HepG2 (cell line): ENCODE measurements at regions not wholly inside any gene's neighbourhood (a gene's known extent, or its start where the extent isn't known, plus 50 kb on each side); places are given as distances from the start of the nearest gene placed in this dataset.

Source experiments
- AGO1 ChIP-seq: fragments of 200-400 bp; formaldehyde crosslinking; IDR thresholded peaks from 2 replicates; pipeline ENCODE4 v1.6.1; 2017; ENCODE audit warnings: mild to moderate bottlenecking, low read depth, low read length, moderate library complexity; ENCODE audit not compliant: poor library complexity, severe bottlenecking
- ARID3A ChIP-seq: IDR thresholded peaks from 2 replicates; pipeline ENCODE4 v1.6.1; 2012; ENCODE audit warnings: low read depth, low read length, improper control_type of control experiment
- ATF3 ChIP-seq: sonication (generic); formaldehyde crosslinking; IDR thresholded peaks from 2 replicates; pipeline ENCODE4 v1.4.0; 2020; ENCODE audit warnings: missing genetic modification reagents
- CEBPG ChIP-seq: IDR thresholded peaks from 2 replicates; pipeline ENCODE4 v1.6.1; 2016
- CHD4 ChIP-seq: fragments of 200-600 bp; sonication (generic); IDR thresholded peaks from 2 replicates; pipeline ENCODE4 v1.7.0; 2017; ENCODE audit warnings: mild to moderate bottlenecking, low read length, borderline replicate concordance
- EP300 ChIP-seq, 3 experiments: sonication (generic) in 1 of 3; formaldehyde crosslinking in 1 of 3; IDR thresholded peaks; 2 replicates each; pipeline versions ENCODE4 v1.5.1 to v1.6.1; 2011 to 2020; ENCODE audit warnings: low read depth in 2 of 3, low read length in 2 of 3, borderline replicate concordance in 1 of 3, improper control_type of control experiment in 1 of 3, mild to moderate bottlenecking in 1 of 3, missing genetic modification reagents in 1 of 3, moderate library complexity in 1 of 3
- HNF4A ChIP-seq: sonication (generic); formaldehyde crosslinking; IDR thresholded peaks from 2 replicates; pipeline ENCODE4 v1.4.0; 2020; ENCODE audit warnings: missing genetic modification reagents
- HOXA3 ChIP-seq: sonication (generic); formaldehyde crosslinking; IDR thresholded peaks from 2 replicates; pipeline ENCODE4 v1.5.0; 2020; ENCODE audit warnings: missing genetic modification reagents
- HOXA5 ChIP-seq: sonication (generic); formaldehyde crosslinking; IDR thresholded peaks from 2 replicates; pipeline ENCODE4 v1.4.0; 2020; ENCODE audit warnings: missing genetic modification reagents
- IKZF5 ChIP-seq: IDR thresholded peaks from 2 replicates; pipeline ENCODE4 v1.6.1; 2018; ENCODE audit warnings: missing genetic modification reagents, mild to moderate bottlenecking, missing compliant biosample characterization
- LCORL ChIP-seq, 2 experiments: fragments of 450-650 bp in 1 of 2; sonication (generic) in 1 of 2; formaldehyde crosslinking in 1 of 2; IDR thresholded peaks; 2 replicates each; pipeline versions ENCODE4 v1.5.0 to v1.6.1; 2017 to 2020; ENCODE audit warnings: antibody characterized with exemption in 1 of 2, missing genetic modification reagents in 1 of 2
- MLLT10 ChIP-seq: sonication (generic); formaldehyde crosslinking; IDR thresholded peaks from 2 replicates; pipeline ENCODE4 v1.4.0; 2020; ENCODE audit warnings: missing genetic modification reagents
- MTF1 ChIP-seq: sonication (generic); formaldehyde crosslinking; IDR thresholded peaks from 2 replicates; pipeline ENCODE4 v1.5.0; 2020; ENCODE audit warnings: missing genetic modification reagents
- REST ChIP-seq, 2 experiments: IDR thresholded peaks; 2 replicates each; pipeline ENCODE4 v1.6.1; 2011 to 2012; ENCODE audit warnings: low read length in 2 of 2, borderline replicate concordance in 1 of 2, low read depth in 1 of 2, mild to moderate bottlenecking in 1 of 2, moderate library complexity in 1 of 2
- RXRB ChIP-seq: IDR thresholded peaks from 2 replicates; pipeline ENCODE4 v1.6.1; 2016; ENCODE audit warnings: borderline replicate concordance, missing genetic modification reagents, missing compliant biosample characterization
- SIX4 ChIP-seq: sonication (generic); formaldehyde crosslinking; IDR thresholded peaks from 2 replicates; pipeline ENCODE4 v1.4.0; 2020; ENCODE audit warnings: missing genetic modification reagents
- TBX2 ChIP-seq: sonication (generic); formaldehyde crosslinking; IDR thresholded peaks from 2 replicates; pipeline ENCODE4 v1.5.0; 2020; ENCODE audit warnings: missing genetic modification reagents, mild to moderate bottlenecking, borderline replicate concordance
- ZFP1 ChIP-seq: IDR thresholded peaks from 2 replicates; pipeline ENCODE4 v1.6.1; 2016
- ZNF207 ChIP-seq: fragments of 450-650 bp; IDR thresholded peaks from 2 replicates; pipeline ENCODE4 v1.6.1; 2016; ENCODE audit warnings: antibody characterized with exemption, borderline replicate concordance
- ZNF234 ChIP-seq: sonication (generic); formaldehyde crosslinking; conservative IDR thresholded peaks from 2 replicates; pipeline ENCODE4 v1.5.1; 2020; ENCODE audit warnings: mild to moderate bottlenecking, missing genetic modification reagents
- ZNF350 ChIP-seq: sonication (generic); formaldehyde crosslinking; IDR thresholded peaks from 2 replicates; pipeline ENCODE4 v1.4.0; 2020; ENCODE audit warnings: mild to moderate bottlenecking, low read depth, missing genetic modification reagents, borderline replicate concordance
- ZNF644 ChIP-seq: IDR thresholded peaks from 2 replicates; pipeline ENCODE4 v1.6.1; 2016; ENCODE audit warnings: low read depth

GRCh38 chr7:77479536-77480088 lies 57.5 kb upstream of the PTPN12 start (continued):
- TF ChIP-seq REST (IDR thresholded peaks at IDR 0.05; ENCODE audit: borderline replicate concordance in 1 of 2, low read depth in 1 of 2, low read length in 2 of 2), result no peak
- TF ChIP-seq MTF1 (CRISPR knock-in tag), result no peak
- 0 out of 2 replicates have a peak, but pooled peaks have one; percentile 28 for TF ChIP-seq HOXA3 (CRISPR knock-in tag)
- TF ChIP-seq ARID3A, result peak; percentile 66; the same call in 1 of the 2 replicates
- no peak for TF ChIP-seq LCORL (IDR thresholded peaks at IDR 0.05)
- TF ChIP-seq LCORL (CRISPR knock-in tag; IDR thresholded peaks at IDR 0.05), result peak; percentile 28; the same call in 1 of the 2 replicates
- TF ChIP-seq CHD4, result peak; percentile 89; the same call in 1 of the 2 replicates
- TF ChIP-seq MLLT10, result no peak
- TF ChIP-seq ZFP1 (CRISPR knock-in tag), result 0 out of 2 replicates have a peak, but pooled peaks have one; percentile 8
- TF ChIP-seq ZNF644 (CRISPR knock-in tag), result 0 out of 2 replicates have a peak, but pooled peaks have one; percentile 26
- 0 out of 2 replicates have a peak, but pooled peaks have one; percentile 16 for TF ChIP-seq TBX2 (CRISPR knock-in tag)
- TF ChIP-seq ATF3 (CRISPR knock-in tag), result peak; percentile 69; the same call in 1 of the 2 replicates
- TF ChIP-seq CEBPG (CRISPR knock-in tag), result peak; percentile 87
- no peak for TF ChIP-seq ZNF207
- TF ChIP-seq ZNF234 (CRISPR knock-in tag), result no peak
- TF ChIP-seq SIX4 (CRISPR knock-in tag), result peak; percentile 68
- no peak for TF ChIP-seq ZNF350 (CRISPR knock-in tag)
- peak; percentile 43; the same call in 1 of the 2 replicates for TF ChIP-seq IKZF5 (CRISPR knock-in tag)
- TF ChIP-seq HOXA5, result 0 out of 2 replicates have a peak, but pooled peaks have one; percentile 32
- TF ChIP-seq AGO1, result no peak
- peak; percentile 84 for TF ChIP-seq HNF4A
- TF ChIP-seq EP300 (IDR thresholded peaks at IDR 0.05; ENCODE audit: low read depth in 2 of 2, low read length in 2 of 2), result peak in 1 of 2 experiments; percentile 62; a peak in 2 of 4 replicates
- TF ChIP-seq EP300 (CRISPR knock-in tag; IDR thresholded peaks at IDR 0.05; ENCODE audit: borderline replicate concordance), result peak; percentile 27; the same call in 1 of the 2 replicates
- peak; percentile 31; the same call in 1 of the 2 replicates for TF ChIP-seq RXRB (CRISPR knock-in tag)
